ENCODE measurements at regions not wholly inside any gene's neighbourhood (a gene's known extent, or its start where the extent isn't known, plus 50 kb on each side); places are given as distances from the start of the nearest gene placed in this dataset.
A peak's percentile ranks its signal among the peaks of the same experiment; 100 is the strongest.

DNA sequence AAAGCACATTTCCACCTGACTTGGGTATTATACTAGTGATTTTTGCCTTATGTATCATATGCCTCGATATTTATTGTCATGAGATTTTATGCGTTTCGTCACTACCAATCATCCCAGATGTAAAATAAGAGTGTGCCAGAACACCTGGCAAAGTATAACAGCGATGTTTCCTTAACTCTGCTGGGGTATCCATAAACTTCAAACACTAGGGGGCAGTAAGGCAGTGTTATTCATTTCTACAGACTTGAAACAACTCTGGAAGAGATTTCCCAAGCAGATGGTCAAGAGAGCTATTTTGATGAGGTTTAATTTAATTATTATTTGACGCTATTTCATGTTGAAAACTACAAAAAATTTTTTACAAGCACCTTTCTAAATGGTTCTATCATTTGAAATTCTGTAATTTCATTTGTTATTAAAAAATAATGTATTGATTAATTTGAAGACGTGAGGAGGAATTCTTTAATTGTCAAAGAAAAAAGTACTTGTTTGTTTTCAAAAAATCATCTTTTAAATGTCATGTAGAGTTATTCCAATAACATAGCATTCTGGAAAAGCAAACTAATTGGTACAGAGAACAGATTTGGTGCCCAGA is 388.5 kb upstream of the CTNND2 start:
- H3K36me3 Mint-ChIP-seq (ENCODE audit: low read depth), result no peaks in the 10 kb centered on the region
- no peaks in the 10 kb centered on the region for H3K27me3 Mint-ChIP-seq (ENCODE audit: insufficient read depth)
- TF ChIP-seq, protein P1, sequence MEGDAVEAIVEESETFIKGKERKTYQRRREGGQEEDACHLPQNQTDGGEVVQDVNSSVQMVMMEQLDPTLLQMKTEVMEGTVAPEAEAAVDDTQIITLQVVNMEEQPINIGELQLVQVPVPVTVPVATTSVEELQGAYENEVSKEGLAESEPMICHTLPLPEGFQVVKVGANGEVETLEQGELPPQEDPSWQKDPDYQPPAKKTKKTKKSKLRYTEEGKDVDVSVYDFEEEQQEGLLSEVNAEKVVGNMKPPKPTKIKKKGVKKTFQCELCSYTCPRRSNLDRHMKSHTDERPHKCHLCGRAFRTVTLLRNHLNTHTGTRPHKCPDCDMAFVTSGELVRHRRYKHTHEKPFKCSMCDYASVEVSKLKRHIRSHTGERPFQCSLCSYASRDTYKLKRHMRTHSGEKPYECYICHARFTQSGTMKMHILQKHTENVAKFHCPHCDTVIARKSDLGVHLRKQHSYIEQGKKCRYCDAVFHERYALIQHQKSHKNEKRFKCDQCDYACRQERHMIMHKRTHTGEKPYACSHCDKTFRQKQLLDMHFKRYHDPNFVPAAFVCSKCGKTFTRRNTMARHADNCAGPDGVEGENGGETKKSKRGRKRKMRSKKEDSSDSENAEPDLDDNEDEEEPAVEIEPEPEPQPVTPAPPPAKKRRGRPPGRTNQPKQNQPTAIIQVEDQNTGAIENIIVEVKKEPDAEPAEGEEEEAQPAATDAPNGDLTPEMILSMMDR (IDR thresholded peaks at IDR 0.05), result peak; percentile 46; the same call in 1 of the 2 replicates
- no peaks in the 10 kb centered on the region for H3K4me1 Mint-ChIP-seq (ENCODE audit: low read depth)
- DNase-seq, result no peak
- H3K9me3 Mint-ChIP-seq, result peaks cover 32% of the 10 kb centered on the region
- no peak overlapping the region for H3K27ac Mint-ChIP-seq
- no peak overlapping the region for H3K4me3 Mint-ChIP-seq

DNA sequence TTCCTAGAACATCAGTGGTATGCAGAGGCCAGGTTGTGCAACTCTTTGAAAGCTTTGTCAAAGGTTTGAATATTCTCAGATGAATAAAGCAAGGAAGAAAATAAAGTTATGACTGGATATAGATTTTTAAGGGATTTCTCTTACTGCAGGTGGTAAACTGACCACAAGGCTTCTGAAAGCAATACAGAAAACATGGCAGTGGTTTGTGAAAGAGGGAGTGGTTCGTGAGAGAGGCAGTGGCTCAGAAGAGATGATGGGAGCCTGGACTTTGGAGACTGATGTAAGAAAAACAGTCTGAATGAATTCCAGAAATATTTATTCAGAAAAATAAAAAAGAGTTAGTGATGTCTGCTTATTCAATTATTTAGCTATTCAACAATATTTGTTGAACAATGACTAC is 380.4 kb upstream of the CTNND2 start:
- Mint-ChIP-seq H3K4me1 (ENCODE audit: low read depth) (no peaks in the 10 kb centered on the region), H3K27me3 (ENCODE audit: insufficient read depth) (no peaks in the 10 kb centered on the region), H3K36me3 (ENCODE audit: low read depth) (no peaks in the 10 kb centered on the region), H3K4me3 (peak overlapping the region; percentile 14; the same call in 1 of the 2 replicates), H3K9me3 (peaks cover 12% of the 10 kb centered on the region), H3K27ac (no peak overlapping the region)
- DNase-seq, result no peak
- TF ChIP-seq, protein P1 (IDR thresholded peaks at IDR 0.05), result no peak

DNA sequence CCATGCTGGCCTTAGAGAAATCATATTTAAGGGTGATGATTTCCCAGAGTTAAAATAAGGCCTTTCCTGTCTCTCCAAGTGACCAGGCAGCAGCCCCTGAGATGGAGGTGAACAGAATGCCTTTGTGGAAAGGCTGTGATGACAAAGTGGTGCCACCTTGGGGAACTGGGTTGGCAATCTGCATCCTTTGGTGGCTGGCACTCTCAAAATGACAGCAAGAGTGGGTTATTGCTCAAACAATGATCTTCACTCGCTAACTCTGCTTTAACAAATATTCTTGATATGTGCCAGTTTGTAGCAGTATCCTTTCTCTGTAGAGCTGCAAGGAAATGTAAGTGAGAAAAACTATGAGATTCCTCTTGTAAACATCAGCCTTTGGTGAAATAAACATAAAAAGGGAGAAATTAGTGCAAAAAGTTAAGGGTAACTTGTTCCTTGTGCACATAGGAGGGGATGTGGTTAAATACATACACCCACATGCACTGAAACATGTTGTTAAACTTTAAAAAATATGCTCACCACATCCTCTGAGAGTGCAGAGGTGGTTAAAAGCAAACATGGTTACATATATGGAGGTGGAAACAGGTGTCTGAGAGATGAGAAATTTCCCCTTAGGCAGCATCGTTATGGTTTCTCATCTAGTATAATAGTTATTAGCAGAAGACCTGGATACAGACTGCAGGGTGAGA is 373.4 kb upstream of the CTNND2 start:
- 0 out of 2 replicates have a peak, but pooled peaks cover 5% of the 10 kb centered on the region for H3K36me3 Mint-ChIP-seq (ENCODE audit: low read depth)
- no peaks in the 10 kb centered on the region for H3K4me1 Mint-ChIP-seq (ENCODE audit: low read depth)
- no peaks in the 10 kb centered on the region for H3K27me3 Mint-ChIP-seq (ENCODE audit: insufficient read depth)
- H3K27ac Mint-ChIP-seq, result no peak overlapping the region
- TF ChIP-seq, protein P1 (IDR thresholded peaks at IDR 0.05), result no peak
- no peak for DNase-seq
- no peak overlapping the region for H3K4me3 Mint-ChIP-seq
- peaks cover 26% of the 10 kb centered on the region for H3K9me3 Mint-ChIP-seq

DNA sequence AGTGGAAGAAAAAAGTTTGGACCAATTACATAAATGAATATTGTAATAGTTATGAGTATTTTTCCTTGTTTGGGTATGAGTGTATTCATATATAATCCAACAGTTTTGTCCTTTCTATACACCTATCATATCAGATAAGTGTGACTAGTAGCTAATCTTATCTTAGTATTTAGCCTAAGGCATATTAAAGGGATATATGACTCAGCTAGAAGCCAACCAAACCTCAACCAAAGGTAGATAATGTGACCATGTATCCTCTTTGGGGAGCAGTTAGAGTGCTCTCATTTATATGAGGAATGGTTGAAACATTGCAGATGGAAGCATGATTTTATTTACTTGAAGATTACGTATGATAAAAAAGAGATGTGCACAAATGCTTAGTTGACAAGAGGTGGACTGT is 370.0 kb upstream of the CTNND2 start:
- TF ChIP-seq, protein P1 (IDR thresholded peaks at IDR 0.05), result no peak
- no peak overlapping the region for H3K4me3 Mint-ChIP-seq
- H3K4me1 Mint-ChIP-seq (ENCODE audit: low read depth), result no peaks in the 10 kb centered on the region
- H3K36me3 Mint-ChIP-seq (ENCODE audit: low read depth), result 0 out of 2 replicates have a peak, but pooled peaks cover 5% of the 10 kb centered on the region
- H3K27me3 Mint-ChIP-seq (ENCODE audit: insufficient read depth), result no peaks in the 10 kb centered on the region
- DNase-seq, result no peak
- H3K27ac Mint-ChIP-seq, result no peak overlapping the region
- peaks cover 28% of the 10 kb centered on the region for H3K9me3 Mint-ChIP-seq

DNA sequence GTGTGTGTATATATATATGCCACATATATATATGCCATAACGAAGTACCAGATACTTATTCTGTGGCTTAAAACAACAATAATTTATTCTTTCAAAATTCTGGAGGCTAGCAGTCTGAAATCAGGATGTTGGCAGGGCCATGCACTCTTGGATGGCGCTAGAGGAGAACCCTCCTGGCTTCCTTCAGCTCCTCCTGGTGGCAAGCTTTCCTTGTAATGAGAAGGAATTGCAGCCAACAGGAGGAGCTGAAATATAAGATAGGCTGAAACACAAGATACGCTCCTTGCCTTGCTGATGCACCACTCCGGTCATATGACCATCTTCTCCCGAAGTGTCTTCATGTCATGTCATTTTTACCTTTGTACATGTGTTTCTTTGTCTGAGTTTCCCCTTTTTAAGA is 368.1 kb upstream of the CTNND2 start:
- Mint-ChIP-seq H3K27ac (no peak overlapping the region), H3K4me1 (ENCODE audit: low read depth) (no peaks in the 10 kb centered on the region), H3K9me3 (peaks cover 25% of the 10 kb centered on the region), H3K36me3 (ENCODE audit: low read depth) (0 out of 2 replicates have a peak, but pooled peaks cover 5% of the 10 kb centered on the region), H3K4me3 (no peak overlapping the region), H3K27me3 (ENCODE audit: insufficient read depth) (no peaks in the 10 kb centered on the region; the same call in 1 of the 2 replicates)
- DNase-seq, result no peak
- TF ChIP-seq, protein P1 (IDR thresholded peaks at IDR 0.05), result no peak
